Stomach (tissue), 8 donors: ENCODE measurements at regions not wholly inside any gene's neighbourhood (a gene's known extent, or its start where the extent isn't known, plus 50 kb on each side); places are given as distances from the start of the nearest gene placed in this dataset.
"Not testable (repeated sequence)": the region's sequence is repeated elsewhere in the genome, so short reads cannot be mapped to it uniquely, and the experiment has no call there.

Source experiments
- DNase-seq, 2 donors: peaks; one replicate each; pipeline versions ENCODE4 v3.0.0 to v3.0.0-alpha.2; 2013 to 2019
- H3K27ac ChIP-seq, 5 donors: fragments of 200-600 bp in 4 of 5; sonication (generic) in 4 of 5; one replicate each; pipeline ENCODE4 v1.5.1; 2013 to 2019; ENCODE audit warnings: mild to moderate bottlenecking in 1 of 5, moderate library complexity in 1 of 5
- H3K27me3 ChIP-seq, 3 donors: fragments of 200-600 bp; sonication (generic); one replicate each; pipeline ENCODE4 v1.5.1; 2017 to 2019; ENCODE audit warnings: mixed run types in 1 of 3
- H3K36me3 ChIP-seq, 4 donors: fragments of 200-600 bp; sonication (generic); 1 replicate in 3 of 4; 2 replicates in 1 of 4; pipeline ENCODE4 v1.5.1; 2016 to 2019
- H3K4me1 ChIP-seq, 4 donors: fragments of 200-600 bp; sonication (generic); one replicate each; pipeline ENCODE4 v1.5.1; 2016 to 2019
- H3K4me3 ChIP-seq, 4 donors: fragments of 200-600 bp; sonication (generic) in 3 of 4; one replicate each; pipeline ENCODE4 v1.5.1; 2016 to 2019; ENCODE audit warnings: mild to moderate bottlenecking in 1 of 4
- H3K9me3 ChIP-seq, 4 donors: fragments of 200-600 bp; sonication (generic); one replicate each; pipeline ENCODE4 v1.5.1; 2016 to 2019
- CTCF ChIP-seq, 7 experiments: fragments of 450-650 bp in 4 of 7; fragments of 200-600 bp in 3 of 7; sonication (generic) in 3 of 7; IDR thresholded peaks; one replicate each; pipeline ENCODE4 v1.5.1; 2016 to 2019; ENCODE audit warnings: antibody characterized with exemption in 7 of 7, control low read depth in 2 of 7, mild to moderate bottlenecking in 1 of 7
- EP300 ChIP-seq: sonication (generic); formaldehyde crosslinking; IDR thresholded peaks from one replicate; pipeline ENCODE4 v1.6.1; 2017; ENCODE audit warnings: antibody characterized with exemption
- POLR2A ChIP-seq, 4 donors: fragments of 450-650 bp; IDR thresholded peaks; one replicate each; pipeline ENCODE4 v1.6.1; 2016; ENCODE audit warnings: antibody characterized with exemption in 4 of 4, control low read depth in 2 of 4, mild to moderate bottlenecking in 1 of 4, moderate library complexity in 1 of 4
- POLR2AphosphoS5 ChIP-seq, 3 donors: sonication (generic); formaldehyde crosslinking; IDR thresholded peaks; one replicate each; pipeline ENCODE4 v1.6.1; 2016; ENCODE audit warnings: antibody characterized with exemption in 3 of 3
- WGBS, 5 donors: extraction: QIAGEN DNeasy Blood & Tissue Kit in 3 of 5; methylation state at CpG; one replicate each; pipeline versions ENCODE4 v1.1.5 to v1.1.7; 2013 to 2018; 5-methylcytosine and 5-hydroxymethylcytosine counted together
- intact Hi-C: fragments of 100-400 bp; cut with DNase I; formaldehyde crosslinking; loops from one replicate; pipeline ENCODE4 v1.15.1; 2023; ENCODE audit warnings: low total_unique reads
- donor health status: healthy with polysubstance abuse.
- donor health status: Bipolar disorder and iron deficiency.
- donor health status: healthy.

GRCh38 chr5:12616093-12616492 is 711.8 kb upstream of the CTNND2 start:
- peaks cover 0 to 23% (median 9%) of the 10 kb centered on the region in 4 donors for H3K9me3 ChIP-seq
- no peak overlapping the region for H3K4me3 ChIP-seq
- no peaks in the 10 kb centered on the region for H3K27me3 ChIP-seq
- no peaks in the 10 kb centered on the region for H3K4me1 ChIP-seq
- H3K27ac ChIP-seq, result no peak overlapping the region
- WGBS, 5 donors, result 59 to 74% (median 72%) methylated on average over 4 of the region's 4 CpGs
- no peak for DNase-seq
- TF ChIP-seq POLR2AphosphoS5 (IDR thresholded peaks at IDR 0.05) (no peak), EP300 (no peak), CTCF (IDR thresholded peaks at IDR 0.05) (no peak)
- H3K36me3 ChIP-seq, result no peaks in the 10 kb centered on the region
- intact Hi-C loops, result no loop called here

- Histone ChIP-seq H3K27me3 (no peaks in the 10 kb centered on the region), H3K4me3 (no peak overlapping the region), H3K27ac (no peak overlapping the region), H3K9me3 (peaks cover 0 to 23% (median 9%) of the 10 kb centered on the region in 4 donors), H3K36me3 (no peaks in the 10 kb centered on the region), H3K4me1 (no peaks in the 10 kb centered on the region)
- 56 to 66% (median 59%) methylated on average over 3 of the region's 3 CpGs for WGBS, 5 donors
- DNase-seq, result no peak
- TF ChIP-seq POLR2A (IDR thresholded peaks at IDR 0.05), result no peak
- no peak for TF ChIP-seq POLR2AphosphoS5 (IDR thresholded peaks at IDR 0.05)
- no peak for TF ChIP-seq CTCF (IDR thresholded peaks at IDR 0.05)
- TF ChIP-seq EP300, result no peak
- intact Hi-C loops, result no loop called here
Observed at GRCh38 chr5:12615141-12615820, 711.0 kb upstream of the CTNND2 start.

GRCh38 chr5:12614608-12615007 is 710.4 kb upstream of the CTNND2 start:
- no peak overlapping the region for H3K4me3 ChIP-seq
- H3K4me1 ChIP-seq, result no peaks in the 10 kb centered on the region
- no peaks in the 10 kb centered on the region for H3K36me3 ChIP-seq
- TF ChIP-seq POLR2AphosphoS5 (IDR thresholded peaks at IDR 0.05), result no peak
- 48 to 62% (median 55%) methylated on average over 1 of the region's 1 CpG for WGBS, 5 donors
- peaks cover 0 to 23% (median 9%) of the 10 kb centered on the region in 4 donors for H3K9me3 ChIP-seq
- no peaks in the 10 kb centered on the region for H3K27me3 ChIP-seq
- no peak for DNase-seq
- H3K27ac ChIP-seq, result no peak overlapping the region
- intact Hi-C loops, result no loop called here

GRCh38 chr5:12611132-12611531 is 706.9 kb upstream of the CTNND2 start:
- H3K4me1 ChIP-seq, result no peaks in the 10 kb centered on the region
- intact Hi-C loops, result no loop called here
- TF ChIP-seq POLR2AphosphoS5 (IDR thresholded peaks at IDR 0.05), result no peak
- TF ChIP-seq CTCF (IDR thresholded peaks at IDR 0.05), result no peak
- TF ChIP-seq POLR2A (IDR thresholded peaks at IDR 0.05), result no peak
- TF ChIP-seq EP300, result no peak
- H3K9me3 ChIP-seq, result peaks cover 0 to 22% (median 3%) of the 10 kb centered on the region in 4 donors
- H3K27ac ChIP-seq, result no peak overlapping the region
- no peak for DNase-seq
- no peak overlapping the region for H3K4me3 ChIP-seq
- no peaks in the 10 kb centered on the region for H3K36me3 ChIP-seq
- H3K27me3 ChIP-seq, result no peaks in the 10 kb centered on the region

GRCh38 chr5:12607817-12608216 is 703.6 kb upstream of the CTNND2 start:
- H3K4me3 ChIP-seq, H3K4me1 ChIP-seq, intact Hi-C loops, DNase-seq, H3K27ac ChIP-seq, H3K36me3 ChIP-seq, H3K27me3 ChIP-seq: not testable (repeated sequence)
- 43 to 50% (median 45%) methylated on average over 2 of the region's 2 CpGs for WGBS, 5 donors
- peaks cover 0 to 22% (median 0%) of the 10 kb centered on the region in 4 donors for H3K9me3 ChIP-seq
